GM12865 (cell line): ENCODE measurements at regions not wholly inside any gene's neighbourhood (a gene's known extent, or its start where the extent isn't known, plus 50 kb on each side); places are given as distances from the start of the nearest gene placed in this dataset.
A peak's percentile ranks its signal among the peaks of the same experiment; 100 is the strongest.

ENCODE experiments used
- DNase-seq: peaks from one replicate; pipeline ENCODE4 v3.0.0; 2010; ENCODE audit warnings: low read depth
- H3K4me3 ChIP-seq: 2 replicates; pipeline ENCODE4 v1.5.1; 2011; ENCODE audit warnings: mild to moderate bottlenecking, low read depth, low read length, control low read depth
- TF ChIP-seq, protein P1 (sequence below): IDR thresholded peaks from 2 replicates; pipeline ENCODE4 v1.5.1; 2011; ENCODE audit warnings: low read length, control low read depth, low read depth, inconsistent platforms; ENCODE audit not compliant: insufficient read depth; ENCODE audit errors: missing control alignments

DNA sequence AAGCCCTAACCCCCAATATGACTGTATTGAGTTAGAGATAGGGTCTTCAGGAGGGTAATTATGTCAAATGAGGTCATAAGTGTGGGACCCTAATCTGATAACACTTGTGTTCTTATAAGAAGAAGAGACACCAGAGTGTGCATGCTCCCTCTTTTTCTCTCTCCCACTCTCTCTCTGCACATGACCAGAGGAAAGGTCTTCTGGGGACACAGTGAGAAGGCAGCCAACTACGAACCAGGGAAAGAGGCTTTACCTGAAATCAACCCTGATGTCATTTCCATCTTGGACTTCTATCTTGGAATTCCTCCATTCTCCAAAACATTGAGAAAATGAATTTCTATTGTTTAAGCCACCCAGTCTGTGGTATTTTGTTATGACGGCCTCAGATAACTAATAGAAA lies 97.2 kb upstream of the MAD2L1 start:
- TF ChIP-seq, protein P1, sequence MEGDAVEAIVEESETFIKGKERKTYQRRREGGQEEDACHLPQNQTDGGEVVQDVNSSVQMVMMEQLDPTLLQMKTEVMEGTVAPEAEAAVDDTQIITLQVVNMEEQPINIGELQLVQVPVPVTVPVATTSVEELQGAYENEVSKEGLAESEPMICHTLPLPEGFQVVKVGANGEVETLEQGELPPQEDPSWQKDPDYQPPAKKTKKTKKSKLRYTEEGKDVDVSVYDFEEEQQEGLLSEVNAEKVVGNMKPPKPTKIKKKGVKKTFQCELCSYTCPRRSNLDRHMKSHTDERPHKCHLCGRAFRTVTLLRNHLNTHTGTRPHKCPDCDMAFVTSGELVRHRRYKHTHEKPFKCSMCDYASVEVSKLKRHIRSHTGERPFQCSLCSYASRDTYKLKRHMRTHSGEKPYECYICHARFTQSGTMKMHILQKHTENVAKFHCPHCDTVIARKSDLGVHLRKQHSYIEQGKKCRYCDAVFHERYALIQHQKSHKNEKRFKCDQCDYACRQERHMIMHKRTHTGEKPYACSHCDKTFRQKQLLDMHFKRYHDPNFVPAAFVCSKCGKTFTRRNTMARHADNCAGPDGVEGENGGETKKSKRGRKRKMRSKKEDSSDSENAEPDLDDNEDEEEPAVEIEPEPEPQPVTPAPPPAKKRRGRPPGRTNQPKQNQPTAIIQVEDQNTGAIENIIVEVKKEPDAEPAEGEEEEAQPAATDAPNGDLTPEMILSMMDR = no peak
- no peak for DNase-seq
- H3K4me3 ChIP-seq = no peak overlapping the region

DNA sequence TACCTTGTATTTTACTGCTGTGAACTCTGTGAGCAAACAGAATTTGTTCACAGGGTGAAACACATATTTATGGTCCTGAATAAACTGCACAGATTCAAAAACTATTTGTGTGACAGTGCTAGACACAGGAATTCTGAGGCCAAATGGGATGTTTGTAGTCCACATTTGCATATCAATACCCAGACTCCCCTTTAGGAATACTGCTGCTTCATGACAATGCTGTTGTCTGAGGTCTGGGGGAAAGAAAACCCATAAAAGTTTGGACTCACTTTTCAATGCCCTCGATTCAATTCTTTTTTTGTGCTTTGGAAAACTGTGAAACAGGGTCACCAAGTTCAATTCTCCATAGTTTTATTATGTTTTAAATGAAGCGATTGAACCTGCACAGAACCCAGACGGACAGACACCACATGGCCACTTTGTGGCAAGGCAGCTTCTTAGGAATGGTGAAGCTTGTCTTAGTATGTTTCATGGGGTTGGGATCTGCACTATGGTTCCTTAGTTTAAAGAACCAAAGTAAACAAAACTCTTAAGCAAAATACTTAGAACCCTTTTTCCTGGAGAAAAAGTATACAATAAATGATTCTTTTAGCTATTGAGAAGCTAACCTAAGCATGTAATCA lies 92.3 kb upstream of the MAD2L1 start:
- TF ChIP-seq, protein P1 = no peak
- DNase-seq = no peak
- no peak overlapping the region for H3K4me3 ChIP-seq

DNA sequence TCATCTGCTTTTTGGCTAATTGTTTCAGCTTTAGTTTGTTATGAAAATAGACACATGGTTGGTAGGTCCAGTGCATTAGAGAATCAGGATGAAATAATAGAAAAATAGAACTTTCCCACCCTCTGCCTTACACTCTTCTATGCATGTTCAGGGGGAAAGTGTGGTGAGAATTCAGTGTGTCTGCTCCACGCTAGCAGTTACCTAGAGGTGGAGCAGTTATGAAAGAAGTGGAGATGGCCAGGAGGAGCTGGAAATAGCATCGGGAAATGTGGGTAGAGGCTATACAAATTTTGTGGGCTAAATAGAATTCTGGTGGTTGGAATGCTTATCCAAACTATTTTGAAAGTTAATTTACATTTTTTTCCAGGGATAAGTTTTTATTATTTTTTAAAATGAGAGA lies 91.4 kb upstream of the MAD2L1 start:
- DNase-seq = no peak
- H3K4me3 ChIP-seq = no peak overlapping the region
- TF ChIP-seq, protein P1 = no peak

DNA sequence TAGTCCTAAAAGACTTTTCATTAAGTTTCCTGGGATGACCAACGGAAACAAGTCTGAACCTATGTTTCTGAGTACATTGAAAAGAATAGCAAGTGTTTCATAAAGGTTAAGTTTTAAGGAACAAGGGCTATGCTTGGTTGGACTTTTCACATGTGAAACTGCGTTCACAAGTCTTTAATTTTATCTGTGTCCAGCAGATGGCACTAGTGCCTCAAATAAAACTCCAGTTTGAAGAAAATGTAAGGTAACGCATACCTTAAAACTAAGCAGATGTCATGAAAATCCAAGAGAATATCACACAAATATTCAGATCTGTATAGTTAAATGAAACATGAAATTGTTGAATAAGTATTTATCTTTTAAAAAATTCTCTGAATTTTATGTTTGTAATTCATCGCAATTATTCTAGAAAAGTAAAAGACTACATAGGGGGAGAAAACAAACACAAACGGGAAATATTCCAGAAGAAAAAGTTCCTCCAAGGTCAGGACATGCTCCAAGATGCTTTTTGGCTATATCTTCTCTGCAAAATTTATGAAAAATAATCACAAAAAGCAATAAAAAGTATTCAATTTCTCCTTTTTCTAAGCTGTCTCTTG lies 89.6 kb upstream of the MAD2L1 start:
- peak; percentile 82 for DNase-seq
- no peak overlapping the region for H3K4me3 ChIP-seq
- TF ChIP-seq, protein P1 = peak; percentile 43

DNA sequence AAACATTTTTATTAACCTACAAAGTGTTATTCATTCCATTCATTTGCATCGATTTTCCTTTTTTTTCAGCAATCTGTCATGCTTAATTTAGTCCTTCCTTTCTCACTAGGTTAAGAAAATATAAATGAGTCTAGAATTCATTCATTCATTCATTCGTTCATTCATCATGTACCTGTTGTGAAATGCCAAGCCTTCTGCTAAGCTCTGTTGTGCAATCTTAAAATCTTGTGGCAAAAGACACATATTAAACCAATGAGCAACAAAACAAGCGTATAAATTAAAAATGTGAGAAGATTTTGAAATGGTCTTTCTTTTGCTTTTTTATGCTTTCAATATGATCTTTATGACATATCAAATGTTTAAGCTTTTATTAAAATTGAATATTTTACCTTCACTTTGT lies 88.6 kb upstream of the MAD2L1 start:
- TF ChIP-seq, protein P1 = no peak
- no peak for DNase-seq
- H3K4me3 ChIP-seq = no peak overlapping the region

DNA sequence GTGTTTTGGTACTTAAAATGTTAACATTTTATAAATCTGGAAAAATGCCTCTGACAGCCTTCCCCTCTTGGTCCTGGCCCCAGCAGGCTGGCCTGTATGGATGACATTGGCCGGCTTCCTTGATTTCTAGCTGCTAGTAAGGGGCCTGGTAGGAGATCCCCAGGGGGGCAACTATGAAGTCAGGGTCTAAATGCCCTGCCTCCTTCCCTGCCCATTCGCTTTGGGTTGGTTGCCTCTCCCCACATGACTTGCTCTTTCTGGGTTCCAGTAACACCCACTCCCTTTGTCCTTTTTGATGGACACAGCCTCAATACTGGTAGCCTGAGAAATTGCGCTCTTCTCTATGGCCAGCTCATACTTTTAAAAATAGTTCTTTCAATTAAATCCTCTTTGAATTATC lies 78.0 kb upstream of the MAD2L1 start:
- TF ChIP-seq, protein P1 = no peak
- no peak for DNase-seq
- no peak overlapping the region for H3K4me3 ChIP-seq

DNA sequence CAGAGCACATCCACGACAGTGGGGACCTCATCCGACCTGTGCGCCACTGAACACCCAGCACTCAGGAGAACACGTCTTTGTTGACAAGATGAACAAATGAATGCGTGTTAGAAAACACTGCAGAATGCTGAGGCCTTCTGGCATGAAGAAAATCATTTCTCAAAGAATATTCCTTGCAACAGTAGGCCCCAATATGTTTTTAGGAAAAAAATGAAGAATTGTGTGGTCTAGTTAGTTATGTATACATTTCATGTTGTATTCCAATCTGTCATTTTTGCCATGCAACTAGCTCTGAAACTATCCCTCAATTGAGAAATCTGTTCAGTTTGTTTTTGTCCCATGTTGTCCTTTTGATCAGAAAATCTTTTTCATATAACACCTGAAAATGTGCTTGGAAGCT lies 77.4 kb upstream of the MAD2L1 start:
- TF ChIP-seq, protein P1 = no peak
- no peak overlapping the region for H3K4me3 ChIP-seq
- DNase-seq = no peak
